ENCODE measurements at regions not wholly inside any gene's neighbourhood (a gene's known extent, or its start where the extent isn't known, plus 50 kb on each side); places are given as distances from the start of the nearest gene placed in this dataset.

GRCh38 chr2:152227969-152228592 is 52.5 kb upstream of the STAM2 start:
- peak; percentile 19 for DNase-seq

- DNase-seq, result no peak
Observed at GRCh38 chr2:152231446-152231845, 55.9 kb upstream of the STAM2 start.

- DNase-seq, result no peak
Observed at GRCh38 chr2:152234277-152234676, 58.7 kb upstream of the STAM2 start.

- DNase-seq, result no peak
Observed at GRCh38 chr2:152236191-152236925, 60.8 kb upstream of the STAM2 start.

- DNase-seq, result no peak
Observed at GRCh38 chr2:152238016-152238415, 62.5 kb upstream of the STAM2 start.

GRCh38 chr2:152240559-152241231 is 65.1 kb upstream of the STAM2 start:
- DNase-seq, result peak; percentile 65

GRCh38 chr2:152241948-152242729 is 66.6 kb upstream of the STAM2 start:
- DNase-seq, result no peak

- no peak for DNase-seq
Observed at GRCh38 chr2:152242787-152243472, 67.4 kb upstream of the STAM2 start.

GRCh38 chr2:152243761-152244640 is 68.4 kb upstream of the STAM2 start:
- DNase-seq, result no peak

GRCh38 chr2:152245653-152246052 is 70.1 kb upstream of the STAM2 start:
- no peak for DNase-seq

GRCh38 chr2:152246686-152247336 is 71.2 kb upstream of the STAM2 start:
- no peak for DNase-seq

GRCh38 chr2:152247337-152247695 is 71.8 kb upstream of the STAM2 start:
- DNase-seq, result peak; percentile 14

GRCh38 chr2:152250421-152251100 is 75.0 kb upstream of the STAM2 start:
- DNase-seq, result no peak

GRCh38 chr2:152251211-152251610 is 75.6 kb upstream of the STAM2 start:
- no peak for DNase-seq

- no peak for DNase-seq
Observed at GRCh38 chr2:152251811-152252210, 76.2 kb upstream of the STAM2 start.

GRCh38 chr2:152254486-152254885 is 78.9 kb upstream of the STAM2 start:
- no peak for DNase-seq

- DNase-seq, result no peak
Observed at GRCh38 chr2:152254976-152255375, 79.4 kb upstream of the STAM2 start.

- no peak for DNase-seq
Observed at GRCh38 chr2:152255918-152256317, 79.1 kb upstream of the FMNL2 start.

- DNase-seq, result no peak
Observed at GRCh38 chr2:152260939-152261338, 74.0 kb upstream of the FMNL2 start.

GRCh38 chr2:152263911-152264310 is 71.1 kb upstream of the FMNL2 start:
- no peak for DNase-seq
